Spleen (tissue), 7 donors: ENCODE measurements at regions not wholly inside any gene's neighbourhood (a gene's known extent, or its start where the extent isn't known, plus 50 kb on each side); places are given as distances from the start of the nearest gene placed in this dataset.

Experiments used
- POLR2A ChIP-seq, 3 donors: fragments of 450-650 bp; IDR thresholded peaks; one replicate each; pipeline ENCODE4 v1.5.1; 2017; ENCODE audit warnings: antibody characterized with exemption in 3 of 3, mild to moderate bottlenecking in 1 of 3
- POLR2AphosphoS5 ChIP-seq, 3 donors: sonication (generic); formaldehyde crosslinking; IDR thresholded peaks; one replicate each; pipeline ENCODE4 v1.5.1; 2017; ENCODE audit warnings: antibody characterized with exemption in 3 of 3
- TF ChIP-seq, protein P1 (sequence below), 11 experiments: fragments of 200-600 bp in 7 of 11; fragments of 450-650 bp in 4 of 11; sonication (generic) in 4 of 11; IDR thresholded peaks in 8 of 11; conservative IDR thresholded peaks in 3 of 11; 1 replicate in 7 of 11; 2 replicates in 4 of 11; pipeline versions ENCODE4 v1.4.0 to v1.8.0; 2016 to 2021; ENCODE audit warnings: antibody characterized with exemption in 11 of 11, inconsistent platforms in 4 of 11, mild to moderate bottlenecking in 1 of 11
- donor health status: DM: no; HTN: no; CAD: no; lungs with moderate emphysema.
- donor health status: DM: no; HTN: no; CAD: no.
- donor health status: DM: no; HTN: no; CAD: no.

- TF ChIP-seq, protein P1, sequence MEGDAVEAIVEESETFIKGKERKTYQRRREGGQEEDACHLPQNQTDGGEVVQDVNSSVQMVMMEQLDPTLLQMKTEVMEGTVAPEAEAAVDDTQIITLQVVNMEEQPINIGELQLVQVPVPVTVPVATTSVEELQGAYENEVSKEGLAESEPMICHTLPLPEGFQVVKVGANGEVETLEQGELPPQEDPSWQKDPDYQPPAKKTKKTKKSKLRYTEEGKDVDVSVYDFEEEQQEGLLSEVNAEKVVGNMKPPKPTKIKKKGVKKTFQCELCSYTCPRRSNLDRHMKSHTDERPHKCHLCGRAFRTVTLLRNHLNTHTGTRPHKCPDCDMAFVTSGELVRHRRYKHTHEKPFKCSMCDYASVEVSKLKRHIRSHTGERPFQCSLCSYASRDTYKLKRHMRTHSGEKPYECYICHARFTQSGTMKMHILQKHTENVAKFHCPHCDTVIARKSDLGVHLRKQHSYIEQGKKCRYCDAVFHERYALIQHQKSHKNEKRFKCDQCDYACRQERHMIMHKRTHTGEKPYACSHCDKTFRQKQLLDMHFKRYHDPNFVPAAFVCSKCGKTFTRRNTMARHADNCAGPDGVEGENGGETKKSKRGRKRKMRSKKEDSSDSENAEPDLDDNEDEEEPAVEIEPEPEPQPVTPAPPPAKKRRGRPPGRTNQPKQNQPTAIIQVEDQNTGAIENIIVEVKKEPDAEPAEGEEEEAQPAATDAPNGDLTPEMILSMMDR (IDR thresholded peaks at IDR 0.05 in 8 of 11, conservative IDR thresholded peaks at IDR 0.05 in 3 of 11): no peak
- TF ChIP-seq POLR2A (IDR thresholded peaks at IDR 0.05): no peak
- no peak for TF ChIP-seq POLR2AphosphoS5 (IDR thresholded peaks at IDR 0.05)
These were observed 158.1 kb downstream of the SLC24A2 start for GRCh38 chr9:19630760-19631159.
